Activated naive CD4-positive, alpha-beta T cell treated with anti-CD3 and anti-CD28 coated beads, Interleukin-2, amount 10 ng/mL, durations not matched to agents 7 days and 5 days (primary cell): ENCODE measurements at regions not wholly inside any gene's neighbourhood (a gene's known extent, or its start where the extent isn't known, plus 50 kb on each side); places are given as distances from the start of the nearest gene placed in this dataset.

Experiments used
- CTCF ChIA-PET: fragments of 350-600 bp; sonication (Branson Sonifier 250); formaldehyde crosslinking; loops from one replicate; lab custom pipeline; 2021; ENCODE audit warnings: antibody characterized with exemption; lab: Charles Lee
- DNase-seq: peaks from one replicate; pipeline ENCODE4 v3.0.0-alpha.2; 2020
- H3K27ac Mint-ChIP-seq: one replicate; pipeline ENCODE4 v1.8.0; 2021; ENCODE audit warnings: mild to moderate bottlenecking, moderate library complexity, mixed read lengths
- H3K27me3 Mint-ChIP-seq: one replicate; pipeline ENCODE4 v1.8.0; 2021; ENCODE audit warnings: mild to moderate bottlenecking, mixed read lengths
- H3K36me3 Mint-ChIP-seq: one replicate; pipeline ENCODE4 v1.8.0; 2021; ENCODE audit warnings: mixed read lengths
- H3K4me1 Mint-ChIP-seq: one replicate; pipeline ENCODE4 v1.8.0; 2021; ENCODE audit warnings: mixed read lengths
- H3K4me3 Mint-ChIP-seq: one replicate; pipeline ENCODE4 v1.8.0; 2021; ENCODE audit warnings: mild to moderate bottlenecking, moderate library complexity, mixed read lengths
- H3K9me3 Mint-ChIP-seq: one replicate; pipeline ENCODE4 v1.8.0; 2021; ENCODE audit warnings: mixed read lengths

DNA sequence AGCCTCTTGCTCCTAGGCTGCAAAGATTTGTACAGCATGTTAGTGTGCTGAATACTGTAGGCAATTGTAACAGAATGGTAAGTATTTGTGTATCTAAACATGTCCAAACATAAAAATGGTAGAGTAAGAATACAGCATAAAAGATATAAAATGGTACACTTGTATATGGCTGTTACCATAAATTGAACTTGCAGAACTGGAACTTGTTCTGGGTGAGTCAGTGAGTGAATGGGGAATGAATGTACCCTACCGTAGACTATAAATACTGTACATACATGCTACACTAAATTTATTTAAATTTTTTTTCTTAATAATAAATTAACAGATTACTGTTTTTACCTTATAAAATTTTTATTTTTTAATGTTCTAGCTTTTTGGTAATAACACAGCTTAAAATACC is 858.7 kb downstream of the ROBO2 start:
- H3K4me3 Mint-ChIP-seq = no peak overlapping the region
- CTCF ChIA-PET = no interaction called here
- DNase-seq = no peak
- H3K27ac Mint-ChIP-seq = no peak overlapping the region
- H3K27me3 Mint-ChIP-seq = no peaks in the 10 kb centered on the region
- peaks cover 25% of the 10 kb centered on the region for H3K9me3 Mint-ChIP-seq
- H3K36me3 Mint-ChIP-seq = no peaks in the 10 kb centered on the region
- no peaks in the 10 kb centered on the region for H3K4me1 Mint-ChIP-seq

GRCh38 chr3:77902675-77903074 is 862.8 kb downstream of the ROBO2 start:
- no peaks in the 10 kb centered on the region for H3K27me3 Mint-ChIP-seq
- DNase-seq = no peak
- H3K27ac Mint-ChIP-seq = no peak overlapping the region
- CTCF ChIA-PET = no interaction called here
- no peaks in the 10 kb centered on the region for H3K36me3 Mint-ChIP-seq
- no peaks in the 10 kb centered on the region for H3K4me1 Mint-ChIP-seq
- H3K4me3 Mint-ChIP-seq = no peak overlapping the region
- H3K9me3 Mint-ChIP-seq = peaks cover 20% of the 10 kb centered on the region

GRCh38 chr3:77906102-77906709 is 866.3 kb downstream of the ROBO2 start:
- CTCF ChIA-PET = no interaction called here
- no peak for DNase-seq
- no peak overlapping the region for H3K4me3 Mint-ChIP-seq
- H3K36me3 Mint-ChIP-seq = no peaks in the 10 kb centered on the region
- H3K4me1 Mint-ChIP-seq = no peaks in the 10 kb centered on the region
- H3K9me3 Mint-ChIP-seq = peaks cover 17% of the 10 kb centered on the region
- no peak overlapping the region for H3K27ac Mint-ChIP-seq
- H3K27me3 Mint-ChIP-seq = no peaks in the 10 kb centered on the region

DNA sequence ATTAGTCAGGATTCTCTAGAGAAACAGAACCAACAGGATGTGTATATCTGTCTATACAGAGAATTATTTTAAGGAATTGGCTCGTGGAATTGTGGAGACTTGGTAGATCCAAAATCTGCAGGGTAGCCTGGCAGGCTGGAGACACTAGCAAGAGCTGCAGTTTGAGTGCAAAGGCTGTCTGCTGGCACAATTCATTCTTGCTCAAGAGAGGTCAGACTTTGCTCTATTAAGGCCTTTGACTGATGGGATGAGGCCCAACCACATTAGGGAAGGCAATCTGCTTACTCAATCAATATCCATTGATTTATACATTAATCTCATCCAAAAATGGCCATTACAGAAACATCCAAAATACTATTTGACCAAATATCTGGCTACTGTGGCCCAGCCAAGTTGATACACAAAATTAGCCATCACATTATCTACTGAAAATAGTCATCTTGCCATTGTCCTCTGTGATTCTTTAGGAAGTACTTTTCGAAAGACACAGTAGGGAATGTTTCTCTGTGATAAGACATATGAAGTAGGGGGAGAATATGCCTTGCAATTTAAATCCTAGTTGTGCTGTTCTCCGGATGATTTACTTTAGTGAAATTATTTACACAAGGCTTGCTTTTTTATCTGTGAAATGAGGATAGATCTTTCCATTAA is 873.8 kb downstream of the ROBO2 start:
- CTCF ChIA-PET = no interaction called here
- no peaks in the 10 kb centered on the region for H3K4me1 Mint-ChIP-seq
- no peaks in the 10 kb centered on the region for H3K9me3 Mint-ChIP-seq
- no peak overlapping the region for H3K4me3 Mint-ChIP-seq
- no peaks in the 10 kb centered on the region for H3K27me3 Mint-ChIP-seq
- no peak overlapping the region for H3K27ac Mint-ChIP-seq
- no peak for DNase-seq
- no peaks in the 10 kb centered on the region for H3K36me3 Mint-ChIP-seq

DNA sequence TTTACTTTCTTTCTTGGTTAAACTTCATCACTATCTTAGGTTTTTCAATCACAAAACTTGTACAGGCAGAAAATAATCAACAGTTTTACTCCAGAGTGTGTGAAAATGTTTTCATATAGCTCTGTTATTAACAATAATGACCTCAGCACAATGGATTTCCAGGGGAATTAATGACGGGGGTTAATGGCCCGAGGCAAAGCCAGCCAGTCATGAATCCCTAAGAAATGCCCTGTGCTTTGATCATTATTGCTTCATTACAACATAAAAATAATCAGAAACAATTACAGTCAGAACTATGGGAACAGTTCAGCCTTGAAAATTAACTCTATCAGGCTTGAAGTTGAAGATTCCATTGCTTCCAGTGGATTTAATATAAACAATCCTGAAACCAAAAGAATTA is 875.4 kb downstream of the ROBO2 start:
- H3K4me1 Mint-ChIP-seq = no peaks in the 10 kb centered on the region

GRCh38 chr3:77917225-77917624 is 877.3 kb downstream of the ROBO2 start:
- DNase-seq = no peak
- Mint-ChIP-seq H3K4me1 (no peaks in the 10 kb centered on the region), H3K27me3 (no peaks in the 10 kb centered on the region), H3K9me3 (peaks cover 13% of the 10 kb centered on the region), H3K4me3 (no peak overlapping the region), H3K27ac (no peak overlapping the region), H3K36me3 (no peaks in the 10 kb centered on the region)
- CTCF ChIA-PET = no interaction called here

More for the DNA sequence above, 875.4 kb downstream of the ROBO2 start:
- H3K4me3 Mint-ChIP-seq = no peak overlapping the region
- H3K36me3 Mint-ChIP-seq = no peaks in the 10 kb centered on the region
- DNase-seq = no peak
- CTCF ChIA-PET = no interaction called here
- no peak overlapping the region for H3K27ac Mint-ChIP-seq
- peaks cover 5% of the 10 kb centered on the region for H3K9me3 Mint-ChIP-seq
- no peaks in the 10 kb centered on the region for H3K27me3 Mint-ChIP-seq

GRCh38 chr3:77919244-77919643 is 879.3 kb downstream of the ROBO2 start:
- H3K27ac Mint-ChIP-seq = no peak overlapping the region
- peaks cover 13% of the 10 kb centered on the region for H3K9me3 Mint-ChIP-seq
- no peak overlapping the region for H3K4me3 Mint-ChIP-seq
- DNase-seq = no peak
- no peaks in the 10 kb centered on the region for H3K4me1 Mint-ChIP-seq
- no peaks in the 10 kb centered on the region for H3K27me3 Mint-ChIP-seq
- no peaks in the 10 kb centered on the region for H3K36me3 Mint-ChIP-seq
- CTCF ChIA-PET = no interaction called here

GRCh38 chr3:77931255-77932009 is 891.5 kb downstream of the ROBO2 start:
- no peak overlapping the region for H3K4me3 Mint-ChIP-seq
- H3K27me3 Mint-ChIP-seq = no peaks in the 10 kb centered on the region
- CTCF ChIA-PET = no interaction called here
- H3K36me3 Mint-ChIP-seq = no peaks in the 10 kb centered on the region
- no peak overlapping the region for H3K27ac Mint-ChIP-seq
- H3K9me3 Mint-ChIP-seq = peaks cover 9% of the 10 kb centered on the region
- no peak for DNase-seq
- H3K4me1 Mint-ChIP-seq = no peaks in the 10 kb centered on the region

DNA sequence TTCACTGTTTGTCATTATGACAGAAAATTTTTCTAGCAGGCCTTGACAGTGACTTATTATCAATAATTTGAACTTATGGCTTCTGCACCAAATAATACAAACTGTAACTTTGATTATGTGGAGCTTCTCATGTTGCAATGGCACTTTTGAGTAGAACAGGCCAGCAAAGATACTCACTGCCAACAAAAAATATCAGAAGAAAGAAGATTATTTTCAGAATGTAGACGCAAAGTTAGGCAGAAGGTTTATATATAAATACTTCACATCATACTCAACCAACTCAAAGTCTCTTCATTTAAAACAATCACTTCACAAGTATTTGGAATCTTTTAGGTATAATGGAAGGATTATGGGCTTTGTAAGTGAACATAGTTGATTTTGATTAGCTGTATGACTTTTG is 893.0 kb downstream of the ROBO2 start:
- H3K4me1 Mint-ChIP-seq = no peaks in the 10 kb centered on the region
- CTCF ChIA-PET = no interaction called here
- peaks cover 7% of the 10 kb centered on the region for H3K9me3 Mint-ChIP-seq
- no peak overlapping the region for H3K27ac Mint-ChIP-seq
- no peaks in the 10 kb centered on the region for H3K27me3 Mint-ChIP-seq
- H3K36me3 Mint-ChIP-seq = no peaks in the 10 kb centered on the region
- no peak for DNase-seq
- no peak overlapping the region for H3K4me3 Mint-ChIP-seq

GRCh38 chr3:77933926-77934325 is 894.0 kb downstream of the ROBO2 start:
- Mint-ChIP-seq H3K36me3 (no peaks in the 10 kb centered on the region), H3K27ac (no peak overlapping the region), H3K4me3 (no peak overlapping the region), H3K4me1 (no peaks in the 10 kb centered on the region), H3K9me3 (peaks cover 7% of the 10 kb centered on the region), H3K27me3 (no peaks in the 10 kb centered on the region)
- DNase-seq = no peak
- CTCF ChIA-PET = no interaction called here

DNA sequence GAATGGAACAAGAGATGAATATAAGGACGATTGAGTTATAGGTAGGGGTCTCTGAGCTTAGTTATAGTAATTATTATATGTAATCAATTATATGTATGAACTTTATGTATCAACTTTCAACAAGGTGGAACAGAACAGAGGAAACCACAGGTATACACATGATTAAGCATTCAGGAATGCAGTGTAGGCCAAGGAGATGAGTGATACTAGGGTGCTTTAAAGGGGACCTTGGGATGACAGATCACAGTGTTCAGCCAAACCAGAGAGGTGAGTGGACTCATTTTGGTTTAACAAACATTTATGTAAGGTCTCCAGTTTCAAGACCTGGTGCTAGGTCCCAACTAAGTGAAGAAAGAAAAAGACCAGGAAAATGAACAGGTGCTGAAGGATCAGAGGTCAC is 895.5 kb downstream of the ROBO2 start:
- no peaks in the 10 kb centered on the region for H3K36me3 Mint-ChIP-seq
- H3K4me3 Mint-ChIP-seq = no peak overlapping the region
- CTCF ChIA-PET = no interaction called here
- H3K4me1 Mint-ChIP-seq = no peaks in the 10 kb centered on the region
- H3K27me3 Mint-ChIP-seq = no peaks in the 10 kb centered on the region
- no peak for DNase-seq
- H3K27ac Mint-ChIP-seq = no peak overlapping the region
- H3K9me3 Mint-ChIP-seq = peaks cover 4% of the 10 kb centered on the region

DNA sequence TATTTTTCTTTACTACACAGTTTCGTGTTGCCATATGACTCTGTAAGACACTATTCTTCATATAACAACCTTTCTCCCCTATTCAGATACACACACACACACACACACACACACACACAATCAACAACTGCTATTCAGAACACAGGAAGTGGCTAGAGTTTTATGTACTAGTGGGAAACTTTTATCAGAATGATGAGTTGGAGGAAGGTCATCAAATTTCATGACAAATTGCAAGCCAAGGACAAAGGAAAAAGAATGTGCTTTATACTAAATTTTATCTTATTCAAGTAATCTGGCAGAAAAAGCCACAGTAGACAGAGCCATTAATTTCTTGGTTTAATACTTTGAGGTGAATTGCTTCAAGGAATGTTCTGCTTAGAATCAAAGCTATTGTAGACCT is 899.8 kb downstream of the ROBO2 start:
- CTCF ChIA-PET = no interaction called here
- Mint-ChIP-seq H3K4me3 (no peak overlapping the region), H3K27me3 (no peaks in the 10 kb centered on the region), H3K4me1 (no peaks in the 10 kb centered on the region), H3K9me3 (no peaks in the 10 kb centered on the region), H3K27ac (no peak overlapping the region), H3K36me3 (no peaks in the 10 kb centered on the region)
- no peak for DNase-seq

DNA sequence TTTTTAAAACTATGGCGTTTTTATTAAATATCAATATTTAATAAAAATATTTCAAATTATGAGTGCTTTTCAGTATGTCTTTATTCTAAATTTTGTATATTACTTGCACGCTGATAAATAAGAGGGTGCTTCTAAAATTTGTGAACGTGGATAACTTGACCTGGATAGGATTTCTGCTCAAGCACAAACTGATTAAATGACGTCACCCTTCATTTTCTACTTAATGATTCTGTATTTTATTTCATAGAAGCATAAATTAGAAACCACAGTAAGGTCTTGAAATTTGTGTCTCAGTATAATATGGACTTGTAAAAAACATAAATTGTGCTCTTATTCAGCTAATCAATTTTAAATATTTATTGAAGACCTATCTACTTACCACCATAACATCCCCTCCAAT is 903.7 kb downstream of the ROBO2 start:
- Mint-ChIP-seq H3K4me1 (no peaks in the 10 kb centered on the region), H3K27me3 (no peaks in the 10 kb centered on the region), H3K36me3 (no peaks in the 10 kb centered on the region), H3K4me3 (no peak overlapping the region), H3K9me3 (peaks cover 5% of the 10 kb centered on the region), H3K27ac (no peak overlapping the region)
- CTCF ChIA-PET = no interaction called here
- DNase-seq = no peak

DNA sequence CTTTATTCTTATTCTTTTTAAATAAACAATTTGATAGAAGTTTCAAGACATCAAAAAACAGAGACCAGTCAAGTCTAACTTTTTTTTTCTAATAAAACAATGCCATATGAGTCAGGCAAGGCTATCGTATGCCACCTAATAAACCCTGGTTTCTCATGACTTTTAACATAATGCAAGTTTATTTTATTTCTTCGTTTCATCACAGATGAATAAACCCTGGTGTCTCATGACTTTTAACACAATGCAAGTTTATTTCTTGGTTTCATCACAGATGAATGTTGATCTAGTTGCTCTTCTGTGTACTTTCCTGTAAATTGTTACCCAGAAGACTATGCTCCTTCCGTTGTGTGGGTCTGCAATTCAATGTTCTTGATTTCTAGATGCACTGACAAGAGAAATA is 905.4 kb downstream of the ROBO2 start:
- CTCF ChIA-PET = no interaction called here
- no peak overlapping the region for H3K27ac Mint-ChIP-seq
- no peak for DNase-seq
- H3K36me3 Mint-ChIP-seq = no peaks in the 10 kb centered on the region
- no peak overlapping the region for H3K4me3 Mint-ChIP-seq
- H3K4me1 Mint-ChIP-seq = no peaks in the 10 kb centered on the region
- peaks cover 11% of the 10 kb centered on the region for H3K9me3 Mint-ChIP-seq
- no peaks in the 10 kb centered on the region for H3K27me3 Mint-ChIP-seq

- Mint-ChIP-seq H3K9me3 (peaks cover 17% of the 10 kb centered on the region), H3K4me3 (no peak overlapping the region), H3K36me3 (no peaks in the 10 kb centered on the region), H3K27ac (no peak overlapping the region), H3K27me3 (no peaks in the 10 kb centered on the region), H3K4me1 (no peaks in the 10 kb centered on the region)
- DNase-seq = no peak
- CTCF ChIA-PET = no interaction called here
Measured at GRCh38 chr3:77947671-77948070, 907.8 kb downstream of the ROBO2 start.
